CD4-positive, alpha-beta T cell (primary cell): ENCODE measurements at regions not wholly inside any gene's neighbourhood (a gene's known extent, or its start where the extent isn't known, plus 50 kb on each side); places are given as distances from the start of the nearest gene placed in this dataset.

Experiments
- ATAC-seq: fragments of 200-7000 bp; cut with Tn5 transposase; one replicate; pipeline ENCODE4 v1.10.0; 2022; ENCODE audit warnings: mild to moderate bottlenecking; ENCODE audit not compliant: poor library complexity
- CTCF ChIA-PET: fragments of 350-600 bp; sonication (Branson Sonifier 250); formaldehyde crosslinking; loops from one replicate; lab custom pipeline; 2021; ENCODE audit warnings: antibody characterized with exemption, inconsistent platforms; lab: Charles Lee
- POLR2A ChIA-PET: fragments of 350-600 bp; sonication (Branson Sonifier 250); formaldehyde crosslinking; loops from one replicate; lab custom pipeline; 2021; ENCODE audit warnings: antibody characterized with exemption, inconsistent platforms; lab: Charles Lee
- DNase-seq, 14 experiments: peaks; one replicate each; pipeline ENCODE4 v3.0.0-alpha.2; 2013 to 2020; ENCODE audit warnings: mixed read lengths in 2 of 14
- H3K27ac ChIP-seq, 2 donors: one replicate each; pipeline versions ENCODE4 v1.5.1 to v1.7.0; 2013; ENCODE audit warnings: low read length in 2 of 2, low read depth in 1 of 2, mild to moderate bottlenecking in 1 of 2
- H3K27me3 ChIP-seq, 2 experiments: 1 replicate in 1 of 2; 2 replicates in 1 of 2; pipeline versions ENCODE4 v1.6.1 to v1.7.0; 2013; ENCODE audit warnings: low read length in 2 of 2, control low read depth in 1 of 2, mild to moderate bottlenecking in 1 of 2, moderate library complexity in 1 of 2; ENCODE audit not compliant: insufficient read depth in 2 of 2, control insufficient read depth in 1 of 2
- H3K36me3 ChIP-seq: one replicate; pipeline ENCODE4 v1.6.1; 2013; ENCODE audit warnings: low read length, control low read depth; ENCODE audit not compliant: insufficient read depth
- H3K4me1 ChIP-seq: one replicate; pipeline ENCODE4 v1.6.1; 2013; ENCODE audit warnings: low read length, control low read depth; ENCODE audit not compliant: insufficient read depth
- H3K4me3 ChIP-seq: one replicate; pipeline ENCODE4 v1.5.1; 2013; ENCODE audit warnings: mild to moderate bottlenecking, low read length, moderate library complexity
- H3K9me3 ChIP-seq, 2 experiments: 1 replicate in 1 of 2; 2 replicates in 1 of 2; pipeline versions ENCODE4 v1.6.1 to v1.7.0; 2013; ENCODE audit warnings: low read length in 2 of 2, mild to moderate bottlenecking in 2 of 2, control low read depth in 1 of 2, moderate library complexity in 1 of 2; ENCODE audit not compliant: control insufficient read depth in 1 of 2, insufficient read depth in 1 of 2
- H3K27ac Mint-ChIP-seq: one replicate; pipeline ENCODE4 v1.8.0; 2020; ENCODE audit warnings: mixed read lengths
- H3K27me3 Mint-ChIP-seq: one replicate; pipeline ENCODE4 v1.8.0; 2021; ENCODE audit warnings: mixed read lengths
- H3K36me3 Mint-ChIP-seq: one replicate; pipeline ENCODE4 v1.8.0; 2021; ENCODE audit warnings: low read depth, mixed read lengths
- H3K4me1 Mint-ChIP-seq: one replicate; pipeline ENCODE4 v1.8.0; 2021; ENCODE audit warnings: low read depth, mixed read lengths
- H3K4me3 Mint-ChIP-seq: one replicate; pipeline ENCODE4 v1.8.0; 2020; ENCODE audit warnings: mild to moderate bottlenecking, mixed read lengths
- H3K9me3 Mint-ChIP-seq: one replicate; pipeline ENCODE4 v1.8.0; 2020; ENCODE audit warnings: mixed read lengths
- CTCF ChIP-seq: fragments of 200-600 bp; IDR thresholded peaks from one replicate; pipeline ENCODE4 v1.8.0; 2022; ENCODE audit warnings: antibody characterized with exemption, mild to moderate bottlenecking
- intact Hi-C, 2 experiments: fragments of 100-400 bp; cut with DNase I in 1 of 2; cut with micrococcal nuclease in 1 of 2; formaldehyde crosslinking; loops; one replicate each; pipeline versions ENCODE4 v1.15.1 to v1.9.0; 2023 to 2025; cut with DNase I, micrococcal nuclease

- no peak overlapping the region for H3K27ac ChIP-seq
- intact Hi-C loops = no loop called here
- no peaks in the 10 kb centered on the region for H3K9me3 ChIP-seq
- H3K4me3 Mint-ChIP-seq = no peak overlapping the region
- CTCF ChIA-PET = no interaction called here
- no peaks in the 10 kb centered on the region for H3K27me3 ChIP-seq
- H3K27me3 Mint-ChIP-seq = peaks cover 25% of the 10 kb centered on the region
- POLR2A ChIA-PET = no interaction called here
- H3K4me3 ChIP-seq = no peak overlapping the region
- no peaks in the 10 kb centered on the region for H3K36me3 Mint-ChIP-seq
- no peak overlapping the region for H3K27ac Mint-ChIP-seq
- no peaks in the 10 kb centered on the region for H3K4me1 Mint-ChIP-seq
- no peak for DNase-seq
- no peaks in the 10 kb centered on the region for H3K36me3 ChIP-seq
- no peak for TF ChIP-seq CTCF
- ATAC-seq = no peak
- no peaks in the 10 kb centered on the region for H3K9me3 Mint-ChIP-seq
- no peaks in the 10 kb centered on the region for H3K4me1 ChIP-seq
Observed at GRCh38 chr3:132871956-132872355, 149.7 kb upstream of the NPHP3 start.

- no peak for DNase-seq
- H3K27me3 ChIP-seq = no peaks in the 10 kb centered on the region
- no peak overlapping the region for H3K4me3 Mint-ChIP-seq
- H3K4me1 ChIP-seq = no peaks in the 10 kb centered on the region
- no peaks in the 10 kb centered on the region for H3K36me3 Mint-ChIP-seq
- no peak overlapping the region for H3K27ac Mint-ChIP-seq
- H3K27me3 Mint-ChIP-seq = peaks cover 25% of the 10 kb centered on the region
- intact Hi-C loops = no loop called here
- ChIA-PET CTCF (no interaction called here), POLR2A (no interaction called here)
- no peaks in the 10 kb centered on the region for H3K4me1 Mint-ChIP-seq
- no peak for TF ChIP-seq CTCF
- no peak overlapping the region for H3K4me3 ChIP-seq
- no peaks in the 10 kb centered on the region for H3K9me3 ChIP-seq
- H3K27ac ChIP-seq = no peak overlapping the region
- H3K9me3 Mint-ChIP-seq = no peaks in the 10 kb centered on the region
- ATAC-seq = no peak
- H3K36me3 ChIP-seq = no peaks in the 10 kb centered on the region
Observed at GRCh38 chr3:132870541-132870940, 148.3 kb upstream of the NPHP3 start.

- no peak overlapping the region for H3K27ac Mint-ChIP-seq
- no peak for ATAC-seq
- CTCF ChIA-PET = no interaction called here
Observed at GRCh38 chr3:132867956-132868355, 145.7 kb upstream of the NPHP3 start.

More at GRCh38 chr3:132867956-132868355, 145.7 kb upstream of the NPHP3 start:
- no peaks in the 10 kb centered on the region for H3K27me3 ChIP-seq
- no peak overlapping the region for H3K4me3 Mint-ChIP-seq
- no peaks in the 10 kb centered on the region for H3K36me3 ChIP-seq
- no peaks in the 10 kb centered on the region for H3K9me3 Mint-ChIP-seq
- H3K27ac ChIP-seq = no peak overlapping the region
- POLR2A ChIA-PET = no interaction called here
- intact Hi-C loops = no loop called here
- no peaks in the 10 kb centered on the region for H3K36me3 Mint-ChIP-seq
- no peak for TF ChIP-seq CTCF
- no peaks in the 10 kb centered on the region for H3K4me1 ChIP-seq
- DNase-seq = no peak
- H3K4me3 ChIP-seq = no peak overlapping the region
- no peaks in the 10 kb centered on the region for H3K4me1 Mint-ChIP-seq
- peaks cover 29% of the 10 kb centered on the region for H3K27me3 Mint-ChIP-seq
- no peaks in the 10 kb centered on the region for H3K9me3 ChIP-seq
